HCT116 (cell line): ENCODE measurements at regions not wholly inside any gene's neighbourhood (a gene's known extent, or its start where the extent isn't known, plus 50 kb on each side); places are given as distances from the start of the nearest gene placed in this dataset.

ENCODE experiments used
- CEBPB ChIP-seq: IDR thresholded peaks from 2 replicates; pipeline ENCODE4 v1.6.1; 2012; ENCODE audit warnings: low read depth
- EZH2 ChIP-seq: fragments of 200-600 bp; sonication (generic); IDR thresholded peaks from 2 replicates; pipeline ENCODE4 v1.6.1; 2017; ENCODE audit warnings: antibody characterized with exemption, mixed run types
- JUND ChIP-seq: IDR thresholded peaks from 2 replicates; pipeline ENCODE4 v1.6.1; 2012
- POLR2A ChIP-seq: IDR thresholded peaks from 2 replicates; pipeline ENCODE4 v1.7.0; 2011; ENCODE audit warnings: borderline replicate concordance; ENCODE audit not compliant: insufficient read depth, insufficient read length; ENCODE audit errors: extremely low read depth
- POLR2AphosphoS5 ChIP-seq: IDR thresholded peaks from 2 replicates; pipeline ENCODE4 v1.6.1; 2011; ENCODE audit warnings: mild to moderate bottlenecking, low read depth, low read length, moderate library complexity
- SP1 ChIP-seq: IDR thresholded peaks from 2 replicates; pipeline ENCODE4 v1.6.1; 2012; ENCODE audit warnings: low read depth
- SRF ChIP-seq: IDR thresholded peaks from 2 replicates; pipeline ENCODE4 v1.6.1; 2012; ENCODE audit warnings: low read depth
- TCF7L2 ChIP-seq: IDR thresholded peaks from 2 replicates; pipeline ENCODE4 v1.7.0; 2011; ENCODE audit warnings: borderline replicate concordance, inconsistent platforms; ENCODE audit not compliant: insufficient read depth, insufficient read length; ENCODE audit errors: extremely low read depth
- YY1 ChIP-seq: IDR thresholded peaks from 2 replicates; pipeline ENCODE4 v1.6.1; 2011; ENCODE audit warnings: low read length, low read depth, moderate library complexity, mild to moderate bottlenecking; ENCODE audit not compliant: insufficient replicate concordance; ENCODE audit errors: extremely low read depth
- ZBTB33 ChIP-seq: IDR thresholded peaks from 2 replicates; pipeline ENCODE4 v1.6.1; 2011; ENCODE audit warnings: mild to moderate bottlenecking, low read length, moderate library complexity; ENCODE audit not compliant: insufficient replicate concordance; ENCODE audit errors: extremely low read depth
- TF ChIP-seq, protein P1 (sequence below), 3 experiments: fragments of 200-600 bp in 1 of 3; sonication (generic) in 1 of 3; IDR thresholded peaks in 2 of 3; conservative IDR thresholded peaks in 1 of 3; 2 replicates each; pipeline ENCODE4 v1.5.1; 2012 to 2017; ENCODE audit warnings: low read depth in 2 of 3, low read length in 2 of 3, antibody characterized with exemption in 1 of 3, borderline replicate concordance in 1 of 3, control low read depth in 1 of 3, mild to moderate bottlenecking in 1 of 3, mixed read lengths in 1 of 3, mixed run types in 1 of 3, moderate library complexity in 1 of 3; ENCODE audit not compliant: insufficient read depth in 1 of 3
- TF ChIP-seq, protein P2 (sequence below): IDR thresholded peaks from 2 replicates; pipeline ENCODE4 v1.6.1; 2012
- TF ChIP-seq, protein P3 (sequence below): IDR thresholded peaks from 2 replicates; pipeline ENCODE4 v1.6.1; 2012; ENCODE audit warnings: low read depth

DNA sequence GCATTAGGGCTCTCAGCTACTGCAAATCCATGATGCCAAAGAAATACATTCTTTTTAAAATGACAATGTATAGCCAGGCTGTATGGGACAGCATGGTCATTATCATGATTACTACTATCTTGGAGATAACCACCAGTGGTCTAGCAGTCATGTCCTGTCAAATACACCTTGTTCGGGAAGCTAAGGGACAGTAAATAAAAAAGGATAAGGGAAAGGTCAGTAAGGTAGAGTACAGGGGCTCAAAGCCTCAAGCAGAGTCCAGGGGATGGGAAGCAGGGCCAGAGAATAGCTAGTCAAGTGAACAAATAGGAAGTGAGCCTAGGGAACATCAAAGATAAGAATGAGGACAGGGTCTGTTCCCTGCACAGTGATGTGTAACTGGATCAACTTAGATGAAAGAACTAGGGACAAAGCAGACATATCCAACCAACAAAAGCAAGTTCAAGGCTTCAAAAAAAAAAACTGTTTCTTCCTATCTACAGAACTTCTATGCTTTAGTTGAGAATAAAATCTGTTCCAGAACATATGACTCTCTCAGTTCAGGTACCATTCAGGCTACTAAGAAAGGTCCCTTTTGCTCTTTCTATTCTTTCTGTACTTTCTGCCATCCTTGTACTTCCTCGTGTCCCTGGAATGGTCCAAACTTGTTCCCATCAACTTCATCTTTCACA, 62.9 kb upstream of the EHBP1 start:
- TF ChIP-seq, protein P1, sequence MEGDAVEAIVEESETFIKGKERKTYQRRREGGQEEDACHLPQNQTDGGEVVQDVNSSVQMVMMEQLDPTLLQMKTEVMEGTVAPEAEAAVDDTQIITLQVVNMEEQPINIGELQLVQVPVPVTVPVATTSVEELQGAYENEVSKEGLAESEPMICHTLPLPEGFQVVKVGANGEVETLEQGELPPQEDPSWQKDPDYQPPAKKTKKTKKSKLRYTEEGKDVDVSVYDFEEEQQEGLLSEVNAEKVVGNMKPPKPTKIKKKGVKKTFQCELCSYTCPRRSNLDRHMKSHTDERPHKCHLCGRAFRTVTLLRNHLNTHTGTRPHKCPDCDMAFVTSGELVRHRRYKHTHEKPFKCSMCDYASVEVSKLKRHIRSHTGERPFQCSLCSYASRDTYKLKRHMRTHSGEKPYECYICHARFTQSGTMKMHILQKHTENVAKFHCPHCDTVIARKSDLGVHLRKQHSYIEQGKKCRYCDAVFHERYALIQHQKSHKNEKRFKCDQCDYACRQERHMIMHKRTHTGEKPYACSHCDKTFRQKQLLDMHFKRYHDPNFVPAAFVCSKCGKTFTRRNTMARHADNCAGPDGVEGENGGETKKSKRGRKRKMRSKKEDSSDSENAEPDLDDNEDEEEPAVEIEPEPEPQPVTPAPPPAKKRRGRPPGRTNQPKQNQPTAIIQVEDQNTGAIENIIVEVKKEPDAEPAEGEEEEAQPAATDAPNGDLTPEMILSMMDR (IDR thresholded peaks at IDR 0.05 in 2 of 3, conservative IDR thresholded peaks at IDR 0.05 in 1 of 3; ENCODE audit: borderline replicate concordance in 1 of 3, insufficient read depth in 1 of 3, low read depth in 2 of 3, low read length in 2 of 3) = no peak
- TF ChIP-seq TCF7L2 = no peak
- no peak for TF ChIP-seq EZH2
- TF ChIP-seq, protein P2, sequence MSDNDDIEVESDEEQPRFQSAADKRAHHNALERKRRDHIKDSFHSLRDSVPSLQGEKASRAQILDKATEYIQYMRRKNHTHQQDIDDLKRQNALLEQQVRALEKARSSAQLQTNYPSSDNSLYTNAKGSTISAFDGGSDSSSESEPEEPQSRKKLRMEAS = no peak
- TF ChIP-seq YY1 = no peak
- TF ChIP-seq, protein P3, sequence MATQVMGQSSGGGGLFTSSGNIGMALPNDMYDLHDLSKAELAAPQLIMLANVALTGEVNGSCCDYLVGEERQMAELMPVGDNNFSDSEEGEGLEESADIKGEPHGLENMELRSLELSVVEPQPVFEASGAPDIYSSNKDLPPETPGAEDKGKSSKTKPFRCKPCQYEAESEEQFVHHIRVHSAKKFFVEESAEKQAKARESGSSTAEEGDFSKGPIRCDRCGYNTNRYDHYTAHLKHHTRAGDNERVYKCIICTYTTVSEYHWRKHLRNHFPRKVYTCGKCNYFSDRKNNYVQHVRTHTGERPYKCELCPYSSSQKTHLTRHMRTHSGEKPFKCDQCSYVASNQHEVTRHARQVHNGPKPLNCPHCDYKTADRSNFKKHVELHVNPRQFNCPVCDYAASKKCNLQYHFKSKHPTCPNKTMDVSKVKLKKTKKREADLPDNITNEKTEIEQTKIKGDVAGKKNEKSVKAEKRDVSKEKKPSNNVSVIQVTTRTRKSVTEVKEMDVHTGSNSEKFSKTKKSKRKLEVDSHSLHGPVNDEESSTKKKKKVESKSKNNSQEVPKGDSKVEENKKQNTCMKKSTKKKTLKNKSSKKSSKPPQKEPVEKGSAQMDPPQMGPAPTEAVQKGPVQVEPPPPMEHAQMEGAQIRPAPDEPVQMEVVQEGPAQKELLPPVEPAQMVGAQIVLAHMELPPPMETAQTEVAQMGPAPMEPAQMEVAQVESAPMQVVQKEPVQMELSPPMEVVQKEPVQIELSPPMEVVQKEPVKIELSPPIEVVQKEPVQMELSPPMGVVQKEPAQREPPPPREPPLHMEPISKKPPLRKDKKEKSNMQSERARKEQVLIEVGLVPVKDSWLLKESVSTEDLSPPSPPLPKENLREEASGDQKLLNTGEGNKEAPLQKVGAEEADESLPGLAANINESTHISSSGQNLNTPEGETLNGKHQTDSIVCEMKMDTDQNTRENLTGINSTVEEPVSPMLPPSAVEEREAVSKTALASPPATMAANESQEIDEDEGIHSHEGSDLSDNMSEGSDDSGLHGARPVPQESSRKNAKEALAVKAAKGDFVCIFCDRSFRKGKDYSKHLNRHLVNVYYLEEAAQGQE = no peak
- no peak for TF ChIP-seq POLR2AphosphoS5
- TF ChIP-seq SP1 = no peak
- no peak for TF ChIP-seq CEBPB
- TF ChIP-seq JUND = no peak
- TF ChIP-seq SRF = no peak
- TF ChIP-seq ZBTB33 = no peak
- no peak for TF ChIP-seq POLR2A
